Esophagus (tissue), 2 donors: ENCODE measurements at regions not wholly inside any gene's neighbourhood (a gene's known extent, or its start where the extent isn't known, plus 50 kb on each side); places are given as distances from the start of the nearest gene placed in this dataset.

ENCODE experiments used
- H3K27ac ChIP-seq, 2 donors: one replicate each; pipeline ENCODE4 v1.5.1; 2013; ENCODE audit warnings: low read depth in 2 of 2, mild to moderate bottlenecking in 2 of 2, inconsistent platforms in 1 of 2, low read length in 1 of 2, moderate library complexity in 1 of 2
- H3K27me3 ChIP-seq, 2 donors: one replicate each; pipeline ENCODE4 v1.6.1; 2013; ENCODE audit warnings: low read length in 2 of 2, control low read depth in 1 of 2, mild to moderate bottlenecking in 1 of 2; ENCODE audit not compliant: insufficient read depth in 2 of 2, control insufficient read depth in 1 of 2
- H3K36me3 ChIP-seq, 2 donors: one replicate each; pipeline ENCODE4 v1.6.1; 2013; ENCODE audit warnings: low read length in 1 of 2; ENCODE audit not compliant: control insufficient read depth in 2 of 2, insufficient read depth in 2 of 2
- H3K4me1 ChIP-seq, 2 donors: one replicate each; pipeline ENCODE4 v1.6.1; 2013; ENCODE audit warnings: low read length in 1 of 2; ENCODE audit not compliant: control insufficient read depth in 2 of 2, insufficient read depth in 2 of 2
- H3K4me3 ChIP-seq, 2 donors: one replicate each; pipeline ENCODE4 v1.5.1; 2013; ENCODE audit warnings: low read length in 2 of 2, mild to moderate bottlenecking in 2 of 2, low read depth in 1 of 2, moderate library complexity in 1 of 2
- H3K9me3 ChIP-seq, 2 donors: one replicate each; pipeline ENCODE4 v1.6.1; 2013; ENCODE audit warnings: mild to moderate bottlenecking in 2 of 2, low read depth in 1 of 2, low read length in 1 of 2, moderate library complexity in 1 of 2; ENCODE audit not compliant: control insufficient read depth in 2 of 2, insufficient read depth in 1 of 2
- WGBS, 2 donors: extraction: QIAGEN DNeasy Blood & Tissue Kit; methylation state at CpG; one replicate each; pipeline ENCODE4 v1.1.7; 2013; 5-methylcytosine and 5-hydroxymethylcytosine counted together
- donor health status: healthy with polysubstance abuse.
- donor health status: Bipolar disorder and iron deficiency.

GRCh38 chr3:104642827-104643226 lies 723.9 kb upstream of the ALCAM start:
- Histone ChIP-seq H3K36me3 (no peaks in the 10 kb centered on the region), H3K4me1 (no peaks in the 10 kb centered on the region), H3K4me3 (no peak overlapping the region), H3K9me3 (no peaks in the 10 kb centered on the region), H3K27me3 (no peaks in the 10 kb centered on the region), H3K27ac (no peak overlapping the region)

GRCh38 chr3:104646196-104646595 lies 720.5 kb upstream of the ALCAM start:
- Histone ChIP-seq H3K36me3 (no peaks in the 10 kb centered on the region), H3K27me3 (no peaks in the 10 kb centered on the region)

GRCh38 chr3:104648823-104649222 lies 717.9 kb upstream of the ALCAM start:
- Histone ChIP-seq H3K27me3 (no peaks in the 10 kb centered on the region), H3K4me3 (no peak overlapping the region), H3K9me3 (no peaks in the 10 kb centered on the region), H3K4me1 (no peaks in the 10 kb centered on the region), H3K27ac (no peak overlapping the region), H3K36me3 (no peaks in the 10 kb centered on the region)
- WGBS, 2 donors = 51 to 63% methylated on average over 1 of the region's 1 CpG

More at GRCh38 chr3:104646196-104646595, 720.5 kb upstream of the ALCAM start:
- no peaks in the 10 kb centered on the region for H3K4me1 ChIP-seq
- no peak overlapping the region for H3K4me3 ChIP-seq
- H3K9me3 ChIP-seq = no peaks in the 10 kb centered on the region
- H3K27ac ChIP-seq = no peak overlapping the region

- 88% methylated on average over 5 of the region's 5 CpGs for WGBS, 2 donors
- H3K4me1 ChIP-seq = no peaks in the 10 kb centered on the region
These were observed 697.6 kb upstream of the ALCAM start for GRCh38 chr3:104669083-104669482.

GRCh38 chr3:104672331-104672730 lies 694.4 kb upstream of the ALCAM start:
- H3K4me1 ChIP-seq = no peaks in the 10 kb centered on the region
- H3K9me3 ChIP-seq = no peaks in the 10 kb centered on the region
- no peak overlapping the region for H3K4me3 ChIP-seq
- 70 to 72% methylated on average over 5 of the region's 5 CpGs for WGBS, 2 donors
- H3K27me3 ChIP-seq = no peaks in the 10 kb centered on the region
- H3K36me3 ChIP-seq = no peaks in the 10 kb centered on the region
- H3K27ac ChIP-seq = no peak overlapping the region

More at GRCh38 chr3:104669083-104669482, 697.6 kb upstream of the ALCAM start:
- Histone ChIP-seq H3K27ac (no peak overlapping the region), H3K9me3 (no peaks in the 10 kb centered on the region), H3K36me3 (no peaks in the 10 kb centered on the region), H3K27me3 (no peaks in the 10 kb centered on the region), H3K4me3 (no peak overlapping the region)

GRCh38 chr3:104673981-104674380 lies 692.7 kb upstream of the ALCAM start:
- H3K4me1 ChIP-seq = no peaks in the 10 kb centered on the region
- no peak overlapping the region for H3K27ac ChIP-seq
- H3K9me3 ChIP-seq = no peaks in the 10 kb centered on the region
- 57 to 65% methylated on average over 2 of the region's 2 CpGs for WGBS, 2 donors
- H3K4me3 ChIP-seq = no peak overlapping the region
- H3K27me3 ChIP-seq = no peaks in the 10 kb centered on the region
- no peaks in the 10 kb centered on the region for H3K36me3 ChIP-seq

- Histone ChIP-seq H3K9me3 (no peaks in the 10 kb centered on the region), H3K27ac (no peak overlapping the region), H3K27me3 (no peaks in the 10 kb centered on the region), H3K4me3 (no peak overlapping the region), H3K36me3 (no peaks in the 10 kb centered on the region), H3K4me1 (no peaks in the 10 kb centered on the region)
- 73 to 78% methylated on average over 3 of the region's 3 CpGs for WGBS, 2 donors
These were observed 690.5 kb upstream of the ALCAM start for GRCh38 chr3:104676241-104676640.

- Histone ChIP-seq H3K4me3 (no peak overlapping the region), H3K9me3 (no peaks in the 10 kb centered on the region), H3K27me3 (no peaks in the 10 kb centered on the region), H3K4me1 (no peaks in the 10 kb centered on the region), H3K36me3 (no peaks in the 10 kb centered on the region), H3K27ac (no peak overlapping the region)
- 97 to 98% methylated on average over 4 of the region's 4 CpGs for WGBS, 2 donors
These were observed 688.8 kb upstream of the ALCAM start for GRCh38 chr3:104677932-104678331.

GRCh38 chr3:104685492-104685891 lies 681.2 kb upstream of the ALCAM start:
- Histone ChIP-seq H3K4me3 (no peak overlapping the region), H3K4me1 (no peaks in the 10 kb centered on the region), H3K27me3 (no peaks in the 10 kb centered on the region), H3K36me3 (no peaks in the 10 kb centered on the region), H3K9me3 (no peaks in the 10 kb centered on the region), H3K27ac (no peak overlapping the region)

- Histone ChIP-seq H3K27me3 (no peaks in the 10 kb centered on the region), H3K27ac (no peak overlapping the region), H3K9me3 (no peaks in the 10 kb centered on the region), H3K4me3 (no peak overlapping the region), H3K4me1 (no peaks in the 10 kb centered on the region), H3K36me3 (no peaks in the 10 kb centered on the region)
- WGBS, 2 donors = 95 to 97% methylated on average over 11 of the region's 11 CpGs
These were observed 679.3 kb upstream of the ALCAM start for GRCh38 chr3:104687362-104687761.
